H1 (cell line): ENCODE measurements at regions not wholly inside any gene's neighbourhood (a gene's known extent, or its start where the extent isn't known, plus 50 kb on each side); places are given as distances from the start of the nearest gene placed in this dataset.

Experiments used
- CTCF ChIA-PET: fragments of 300-600 bp; sonication (Branson Sonifier 250); formaldehyde crosslinking; loops from one replicate; lab custom pipeline; 2021; ENCODE audit not compliant: partially characterized antibody; lab: Charles Lee
- POLR2A ChIA-PET: fragments of 300-600 bp; sonication (Branson Sonifier 250); formaldehyde crosslinking; loops from one replicate; lab custom pipeline; 2021; ENCODE audit warnings: inconsistent platforms; ENCODE audit not compliant: partially characterized antibody; lab: Charles Lee
- DNase-seq, 2 experiments: peaks; one replicate each; pipeline versions ENCODE4 v3.0.0 to v3.0.0-alpha.2; 2010 to 2022; ENCODE audit warnings: low spot score in 2 of 2, low read depth in 1 of 2, mixed read lengths in 1 of 2
- FAIRE-seq: peaks from 2 replicates; lab custom pipeline; 2011; peaks lifted over from hg19 to GRCh38; lab: Jason Lieb, UNC
- H2AFZ ChIP-seq: 2 replicates; pipeline ENCODE4 v1.8.1; 2012; ENCODE audit warnings: low read length, inconsistent platforms
- H2AK5ac ChIP-seq: 2 replicates; pipeline ENCODE4 v1.6.1; 2013; ENCODE audit warnings: low read depth, low read length
- H2BK120ac ChIP-seq: replicated peaks from 2 replicates; pipeline ENCODE3; 2013; ENCODE audit warnings: low read depth, low read length, inconsistent platforms
- H2BK12ac ChIP-seq: 2 replicates; pipeline ENCODE4 v1.6.1; 2013; ENCODE audit warnings: low read depth, low read length
- H2BK15ac ChIP-seq: 2 replicates; pipeline ENCODE4 v1.6.1; 2013; ENCODE audit warnings: low read length
- H2BK20ac ChIP-seq: 2 replicates; pipeline ENCODE4 v1.6.1; 2013; ENCODE audit warnings: low read length
- H2BK5ac ChIP-seq: 2 replicates; pipeline ENCODE4 v1.6.1; 2013; ENCODE audit warnings: low read depth, low read length
- H3K14ac ChIP-seq: 2 replicates; pipeline ENCODE4 v1.6.1; 2013; ENCODE audit warnings: inconsistent platforms; ENCODE audit not compliant: insufficient read length
- H3K18ac ChIP-seq: 2 replicates; pipeline ENCODE4 v1.6.1; 2013; ENCODE audit warnings: low read length; ENCODE audit errors: extremely low read depth
- H3K23ac ChIP-seq: 2 replicates; pipeline ENCODE4 v1.6.1; 2013; ENCODE audit warnings: inconsistent platforms; ENCODE audit not compliant: insufficient read length
- H3K23me2 ChIP-seq: 2 replicates; pipeline ENCODE4 v1.6.1; 2013; ENCODE audit warnings: low read depth, low read length
- H3K27ac ChIP-seq: 2 replicates; pipeline ENCODE4 v1.6.1; 2011; ENCODE audit warnings: low read depth, low read length, inconsistent platforms
- H3K27me3 ChIP-seq, 4 experiments: replicated peaks in 1 of 4; 1 replicate in 1 of 4; 2 replicates in 3 of 4; pipeline versions ENCODE4 v1.6.1 to v1.8.1; 2011 to 2013; ENCODE audit warnings: low read length in 3 of 4, mild to moderate bottlenecking in 3 of 4, inconsistent platforms in 2 of 4, mixed read lengths in 2 of 4, moderate library complexity in 1 of 4; ENCODE audit not compliant: control insufficient read depth in 3 of 4, insufficient read depth in 3 of 4; ENCODE audit errors: extremely low read depth in 1 of 4
- H3K36me3 ChIP-seq, 4 experiments: 2 replicates each; pipeline versions ENCODE4 v1.6.1 to v1.8.1; 2011 to 2013; ENCODE audit warnings: mild to moderate bottlenecking in 4 of 4, low read length in 3 of 4, moderate library complexity in 2 of 4, control low read depth in 1 of 4, inconsistent platforms in 1 of 4; ENCODE audit not compliant: insufficient read depth in 4 of 4, control insufficient read depth in 2 of 4
- H3K4ac ChIP-seq: replicated peaks from 2 replicates; pipeline ENCODE3; 2013; ENCODE audit warnings: low read length, low read depth, mixed read lengths, inconsistent platforms; ENCODE audit not compliant: insufficient read length
- H3K4me1 ChIP-seq, 4 experiments: replicated peaks in 1 of 4; 1 replicate in 1 of 4; 2 replicates in 3 of 4; pipeline versions ENCODE4 v1.6.1 to v1.8.1; 2011 to 2013; ENCODE audit warnings: low read length in 3 of 4, inconsistent platforms in 2 of 4, mixed read lengths in 1 of 4; ENCODE audit not compliant: insufficient read depth in 4 of 4, control insufficient read depth in 3 of 4
- H3K4me2 ChIP-seq, 2 experiments: 2 replicates each; pipeline versions ENCODE4 v1.6.1 to v1.8.1; 2011 to 2013; ENCODE audit warnings: low read depth in 2 of 2, low read length in 2 of 2, control low read depth in 1 of 2, inconsistent platforms in 1 of 2, mild to moderate bottlenecking in 1 of 2; ENCODE audit not compliant: insufficient read depth in 1 of 2
- H3K4me3 ChIP-seq, 4 experiments: fragments of 200-600, 300-600 bp in 1 of 4; sonication (generic), shearing (Covaris generic), sonication (Bioruptor Twin) in 1 of 4; 2 replicates each; pipeline versions ENCODE4 v1.5.1 to v1.8.1; 2011 to 2016; ENCODE audit warnings: low read length in 4 of 4, low read depth in 3 of 4, control low read depth in 2 of 4, inconsistent platforms in 2 of 4, mild to moderate bottlenecking in 2 of 4, mixed read lengths in 1 of 4, moderate library complexity in 1 of 4; ENCODE audit not compliant: insufficient read depth in 2 of 4; ENCODE audit errors: extremely low read depth in 1 of 4
- H3K56ac ChIP-seq: replicated peaks from 2 replicates; pipeline ENCODE3; 2013; ENCODE audit warnings: low read depth, mild to moderate bottlenecking, mixed read lengths, low read length, inconsistent platforms; ENCODE audit not compliant: insufficient read length
- H3K79me1 ChIP-seq: 2 replicates; pipeline ENCODE4 v1.6.1; 2013; ENCODE audit warnings: low read depth, low read length, control low read depth
- H3K79me2 ChIP-seq, 2 experiments: 2 replicates each; pipeline versions ENCODE4 v1.6.1 to v1.8.1; 2012 to 2013; ENCODE audit warnings: low read length in 2 of 2, mild to moderate bottlenecking in 2 of 2, inconsistent platforms in 1 of 2; ENCODE audit not compliant: insufficient read depth in 2 of 2, control insufficient read depth in 1 of 2
- H3K9ac ChIP-seq, 4 experiments: replicated peaks in 1 of 4; 1 replicate in 1 of 4; 2 replicates in 3 of 4; pipeline versions ENCODE4 v1.6.1 to v1.8.1; 2011 to 2013; ENCODE audit warnings: low read depth in 3 of 4, low read length in 3 of 4, control low read depth in 2 of 4, mild to moderate bottlenecking in 2 of 4, moderate library complexity in 2 of 4, inconsistent platforms in 1 of 4; ENCODE audit errors: extremely low read depth in 1 of 4
- H3K9me3 ChIP-seq, 2 experiments: 2 replicates each; pipeline versions ENCODE4 v1.6.1 to v1.8.1; 2012 to 2013; ENCODE audit warnings: mild to moderate bottlenecking in 2 of 2, moderate library complexity in 2 of 2, control low read depth in 1 of 2, inconsistent platforms in 1 of 2, low read depth in 1 of 2, low read length in 1 of 2, mixed read lengths in 1 of 2; ENCODE audit not compliant: insufficient read depth in 2 of 2
- H4K20me1 ChIP-seq, 2 experiments: replicated peaks in 1 of 2; 2 replicates each; pipeline versions ENCODE3 to v1.8.1; 2011 to 2013; ENCODE audit warnings: inconsistent platforms in 2 of 2, low read length in 2 of 2, mild to moderate bottlenecking in 1 of 2; ENCODE audit not compliant: insufficient read depth in 2 of 2, control insufficient read depth in 1 of 2
- H4K5ac ChIP-seq: 2 replicates; pipeline ENCODE4 v1.6.1; 2013; ENCODE audit warnings: low read length, low read depth, mixed read lengths, inconsistent platforms; ENCODE audit not compliant: insufficient read length
- H4K8ac ChIP-seq: 2 replicates; pipeline ENCODE4 v1.8.0; 2013; ENCODE audit warnings: mild to moderate bottlenecking, moderate library complexity, low read length, inconsistent platforms; ENCODE audit not compliant: insufficient read depth; ENCODE audit errors: extremely low read depth
- H4K91ac ChIP-seq: replicated peaks from 2 replicates; pipeline ENCODE3; 2013; ENCODE audit warnings: low read length, mixed read lengths, inconsistent platforms; ENCODE audit not compliant: insufficient read length
- EGR1 ChIP-seq: IDR thresholded peaks from 2 replicates; pipeline ENCODE4 v1.6.1; 2011; ENCODE audit warnings: low read depth, low read length, borderline replicate concordance
- EP300 ChIP-seq, 2 experiments: IDR thresholded peaks; 1 replicate in 1 of 2; 2 replicates in 1 of 2; pipeline ENCODE4 v1.6.1; 2011 to 2012; ENCODE audit warnings: low read depth in 2 of 2, low read length in 2 of 2, mild to moderate bottlenecking in 2 of 2, borderline replicate concordance in 1 of 2, inconsistent platforms in 1 of 2, moderate library complexity in 1 of 2
- MAFK ChIP-seq: IDR thresholded peaks from 2 replicates; pipeline ENCODE4 v1.6.1; 2012; ENCODE audit warnings: low read depth, mild to moderate bottlenecking, improper control_type of control experiment, low read length
- WGBS, 2 experiments: shearing (Covaris generic) in 1 of 2; methylation state at CpG; one replicate each; pipeline versions ENCODE4 v1.1.6 to v1.1.7; 2013 to 2015; ENCODE audit warnings: low lambda C conversion rate in 2 of 2, mixed read lengths in 2 of 2, inconsistent platforms in 1 of 2, low coverage in 1 of 2, missing lambda C conversion rate in 1 of 2; ENCODE audit not compliant: insufficient replicate concordance in 2 of 2, insufficient coverage in 1 of 2, insufficient read length in 1 of 2; ENCODE audit errors: extremely low coverage in 1 of 2, missing lambda C conversion rate in 1 of 2; 5-methylcytosine and 5-hydroxymethylcytosine counted together

GRCh38 chr10:34872820-34873219 is 57.7 kb upstream of the PARD3 start:
- Histone ChIP-seq H3K23me2 (no peaks in the 10 kb centered on the region), H3K23ac (no peak overlapping the region), H3K9ac (no peak overlapping the region), H2BK5ac (no peak overlapping the region), H3K4ac (no peak overlapping the region), H3K27me3 (no peaks in the 10 kb centered on the region), H2BK20ac (no peak overlapping the region), H3K4me2 (no peak overlapping the region), H3K4me3 (no peak overlapping the region), H2BK120ac (no peak overlapping the region), H3K4me1 (no peaks in the 10 kb centered on the region), H2BK15ac (no peak overlapping the region), H2AFZ (no peak overlapping the region), H4K20me1 (no peaks in the 10 kb centered on the region), H3K14ac (no peak overlapping the region), H2AK5ac (no peak overlapping the region), H3K79me2 (no peaks in the 10 kb centered on the region), H3K36me3 (no peaks in the 10 kb centered on the region), H4K91ac (no peak overlapping the region), H3K18ac (no peak overlapping the region), H3K79me1 (no peaks in the 10 kb centered on the region), H3K27ac (no peak overlapping the region), H4K5ac (no peak overlapping the region), H4K8ac (no peak overlapping the region), H2BK12ac (no peak overlapping the region), H3K56ac (no peak overlapping the region), H3K9me3 (no peaks in the 10 kb centered on the region)
- POLR2A ChIA-PET = no interaction called here
- WGBS, 2 experiments = 77% methylated on average over 3 of the region's 3 CpGs; no CpG with 5 or more reads in 1 of the 2 experiments
- DNase-seq (no peak), FAIRE-seq (no peak)
- CTCF ChIA-PET = interaction anchor here (0.6 to 0.7 kb wide), 2 partner anchors 27 to 45 kb away, joined by 3 read pairs; no protein-coding TSS in a partner anchor
- no peak for TF ChIP-seq MAFK
- TF ChIP-seq EGR1 = no peak
- no peak for TF ChIP-seq EP300 (IDR thresholded peaks at IDR 0.05; ENCODE audit: borderline replicate concordance in 1 of 2, low read depth in 2 of 2, low read length in 2 of 2)
